ENCODE measurements at regions not wholly inside any gene's neighbourhood (a gene's known extent, or its start where the extent isn't known, plus 50 kb on each side); places are given as distances from the start of the nearest gene placed in this dataset.

DNA sequence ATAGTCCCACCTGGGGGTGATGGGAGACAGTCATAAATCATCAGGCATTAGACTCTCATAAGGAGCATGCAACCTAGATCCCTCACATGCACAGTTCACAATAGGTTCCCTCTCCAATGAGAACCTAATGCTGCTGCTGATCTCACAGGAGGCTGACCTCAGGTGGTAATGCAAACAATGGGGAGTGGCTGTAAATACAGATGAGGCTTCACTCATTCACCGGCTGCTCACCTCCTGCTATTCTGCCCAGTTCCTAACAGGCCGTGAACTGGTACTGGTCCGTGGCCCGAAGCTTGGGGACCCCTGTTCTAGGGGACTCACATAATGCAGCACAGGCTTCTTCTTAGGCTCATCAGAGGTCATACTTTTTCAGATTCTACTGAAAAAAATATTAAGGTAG, 625.9 kb upstream of the AGA start:
- H3K4me3 Mint-ChIP-seq: no peak overlapping the region
- no peaks in the 10 kb centered on the region for H3K4me1 Mint-ChIP-seq
- TF ChIP-seq, protein P1, sequence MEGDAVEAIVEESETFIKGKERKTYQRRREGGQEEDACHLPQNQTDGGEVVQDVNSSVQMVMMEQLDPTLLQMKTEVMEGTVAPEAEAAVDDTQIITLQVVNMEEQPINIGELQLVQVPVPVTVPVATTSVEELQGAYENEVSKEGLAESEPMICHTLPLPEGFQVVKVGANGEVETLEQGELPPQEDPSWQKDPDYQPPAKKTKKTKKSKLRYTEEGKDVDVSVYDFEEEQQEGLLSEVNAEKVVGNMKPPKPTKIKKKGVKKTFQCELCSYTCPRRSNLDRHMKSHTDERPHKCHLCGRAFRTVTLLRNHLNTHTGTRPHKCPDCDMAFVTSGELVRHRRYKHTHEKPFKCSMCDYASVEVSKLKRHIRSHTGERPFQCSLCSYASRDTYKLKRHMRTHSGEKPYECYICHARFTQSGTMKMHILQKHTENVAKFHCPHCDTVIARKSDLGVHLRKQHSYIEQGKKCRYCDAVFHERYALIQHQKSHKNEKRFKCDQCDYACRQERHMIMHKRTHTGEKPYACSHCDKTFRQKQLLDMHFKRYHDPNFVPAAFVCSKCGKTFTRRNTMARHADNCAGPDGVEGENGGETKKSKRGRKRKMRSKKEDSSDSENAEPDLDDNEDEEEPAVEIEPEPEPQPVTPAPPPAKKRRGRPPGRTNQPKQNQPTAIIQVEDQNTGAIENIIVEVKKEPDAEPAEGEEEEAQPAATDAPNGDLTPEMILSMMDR (IDR thresholded peaks at IDR 0.05; ENCODE audit: unreplicated experiment in 3 of 3): no peak
- H3K27ac Mint-ChIP-seq: no peak overlapping the region
- H3K36me3 Mint-ChIP-seq (ENCODE audit: low read depth): no peaks in the 10 kb centered on the region
- H3K27me3 Mint-ChIP-seq (ENCODE audit: low read depth): no peaks in the 10 kb centered on the region
- no peaks in the 10 kb centered on the region for H3K9me3 Mint-ChIP-seq

- TF ChIP-seq, protein P1 (IDR thresholded peaks at IDR 0.05; ENCODE audit: unreplicated experiment in 3 of 3): no peak
- no peak overlapping the region for H3K27ac Mint-ChIP-seq
- H3K4me3 Mint-ChIP-seq: no peak overlapping the region
- no peaks in the 10 kb centered on the region for H3K36me3 Mint-ChIP-seq (ENCODE audit: low read depth)
- H3K9me3 Mint-ChIP-seq: no peaks in the 10 kb centered on the region
- H3K27me3 Mint-ChIP-seq (ENCODE audit: low read depth): no peaks in the 10 kb centered on the region
- H3K4me1 Mint-ChIP-seq: no peaks in the 10 kb centered on the region
Observed at GRCh38 chr4:178070163-178070562, 627.9 kb upstream of the AGA start.

GRCh38 chr4:178080312-178080711, 638.1 kb upstream of the AGA start:
- no peaks in the 10 kb centered on the region for H3K4me1 Mint-ChIP-seq
- TF ChIP-seq, protein P1 (IDR thresholded peaks at IDR 0.05; ENCODE audit: unreplicated experiment in 3 of 3): no peak
- no peaks in the 10 kb centered on the region for H3K9me3 Mint-ChIP-seq
- no peaks in the 10 kb centered on the region for H3K27me3 Mint-ChIP-seq (ENCODE audit: low read depth)
- no peak overlapping the region for H3K27ac Mint-ChIP-seq
- no peak overlapping the region for H3K4me3 Mint-ChIP-seq
- H3K36me3 Mint-ChIP-seq (ENCODE audit: low read depth): no peaks in the 10 kb centered on the region

- Mint-ChIP-seq H3K27me3 (ENCODE audit: low read depth) (no peaks in the 10 kb centered on the region), H3K9me3 (no peaks in the 10 kb centered on the region), H3K4me3 (no peak overlapping the region), H3K4me1 (no peaks in the 10 kb centered on the region), H3K36me3 (ENCODE audit: low read depth) (no peaks in the 10 kb centered on the region), H3K27ac (no peak overlapping the region)
- TF ChIP-seq, protein P1 (IDR thresholded peaks at IDR 0.05; ENCODE audit: unreplicated experiment in 3 of 3): no peak
Observed at GRCh38 chr4:178081176-178081575, 638.9 kb upstream of the AGA start.

DNA sequence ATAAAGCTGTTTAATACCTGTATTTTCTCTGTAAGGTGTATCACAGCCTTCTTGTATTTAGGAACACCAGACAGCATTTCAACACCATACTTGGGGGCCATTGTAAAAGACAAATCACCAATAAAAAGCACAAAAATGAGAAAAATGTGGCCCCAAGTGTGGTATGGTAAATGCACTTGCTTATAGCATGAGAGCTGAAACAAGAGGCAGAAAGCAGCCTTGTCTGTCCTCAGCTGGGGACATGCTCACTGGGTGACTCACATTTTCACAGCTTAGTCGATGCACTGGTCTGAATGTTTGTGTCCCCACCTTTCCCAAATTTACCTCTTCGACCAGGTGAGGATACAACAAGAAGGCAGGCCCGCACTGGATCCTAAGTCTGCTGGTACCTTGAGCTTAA, 639.7 kb upstream of the AGA start:
- H3K36me3 Mint-ChIP-seq (ENCODE audit: low read depth): no peaks in the 10 kb centered on the region
- no peak overlapping the region for H3K4me3 Mint-ChIP-seq
- TF ChIP-seq, protein P1 (IDR thresholded peaks at IDR 0.05; ENCODE audit: unreplicated experiment in 3 of 3): no peak
- H3K27ac Mint-ChIP-seq: no peak overlapping the region
- no peaks in the 10 kb centered on the region for H3K27me3 Mint-ChIP-seq (ENCODE audit: low read depth)
- no peaks in the 10 kb centered on the region for H3K9me3 Mint-ChIP-seq
- no peaks in the 10 kb centered on the region for H3K4me1 Mint-ChIP-seq

GRCh38 chr4:178082906-178083305, 640.7 kb upstream of the AGA start:
- Mint-ChIP-seq H3K36me3 (ENCODE audit: low read depth) (no peaks in the 10 kb centered on the region), H3K27ac (no peak overlapping the region), H3K9me3 (no peaks in the 10 kb centered on the region), H3K4me3 (no peak overlapping the region), H3K27me3 (ENCODE audit: low read depth) (no peaks in the 10 kb centered on the region), H3K4me1 (no peaks in the 10 kb centered on the region)
- TF ChIP-seq, protein P1 (IDR thresholded peaks at IDR 0.05; ENCODE audit: unreplicated experiment in 3 of 3): no peak
